GM23248 (cell line): ENCODE measurements at regions not wholly inside any gene's neighbourhood (a gene's known extent, or its start where the extent isn't known, plus 50 kb on each side); places are given as distances from the start of the nearest gene placed in this dataset.
A peak's percentile ranks its signal among the peaks of the same experiment; 100 is the strongest.

ENCODE experiments used
- DNase-seq: peaks from one replicate; pipeline ENCODE4 v3.0.0-alpha.2; 2015
- H2AFZ ChIP-seq: fragments of 200-600 bp; sonication (generic); 2 replicates; pipeline ENCODE4 v1.6.1; 2016; ENCODE audit warnings: antibody characterized with exemption
- H3F3A ChIP-seq: fragments of 200-600 bp; sonication (generic); 2 replicates; pipeline ENCODE4 v1.6.1; 2016; ENCODE audit warnings: mild to moderate bottlenecking, antibody characterized with exemption, mixed run types; ENCODE audit not compliant: insufficient read depth
- H3K27ac ChIP-seq: fragments of 200-600 bp; sonication (generic); 2 replicates; pipeline ENCODE4 v1.5.1; 2016; ENCODE audit warnings: mild to moderate bottlenecking
- H3K27me3 ChIP-seq: fragments of 200-600 bp; sonication (generic); replicated peaks from 2 replicates; pipeline ENCODE4 v1.6.1; 2016; ENCODE audit warnings: mild to moderate bottlenecking; ENCODE audit not compliant: insufficient read depth
- H3K36me3 ChIP-seq: fragments of 200-600 bp; sonication (generic); 2 replicates; pipeline ENCODE4 v1.6.1; 2016; ENCODE audit warnings: low read depth, mild to moderate bottlenecking
- H3K4me1 ChIP-seq: fragments of 200-600 bp; sonication (generic); 2 replicates; pipeline ENCODE4 v1.6.1; 2016; ENCODE audit warnings: mild to moderate bottlenecking; ENCODE audit not compliant: insufficient read depth
- H3K4me2 ChIP-seq: fragments of 200-600 bp; sonication (generic); one replicate; pipeline ENCODE4 v1.6.1; 2016; ENCODE audit warnings: mild to moderate bottlenecking; ENCODE audit not compliant: unreplicated experiment
- H3K4me3 ChIP-seq: fragments of 200-600 bp; sonication (generic); 2 replicates; pipeline ENCODE4 v1.5.1; 2016; ENCODE audit warnings: mild to moderate bottlenecking
- H3K79me2 ChIP-seq: fragments of 200-600 bp; sonication (generic); 2 replicates; pipeline ENCODE4 v1.6.1; 2016; ENCODE audit warnings: mild to moderate bottlenecking; ENCODE audit not compliant: insufficient read depth
- H3K9ac ChIP-seq: fragments of 200-600 bp; sonication (generic); 2 replicates; pipeline ENCODE4 v1.6.1; 2016; ENCODE audit warnings: mild to moderate bottlenecking
- H3K9me2 ChIP-seq: fragments of 200-600 bp; sonication (generic); 2 replicates; pipeline ENCODE4 v1.6.1; 2016; ENCODE audit warnings: mixed run types, mild to moderate bottlenecking, moderate library complexity; ENCODE audit not compliant: insufficient read depth
- H3K9me3 ChIP-seq: fragments of 200-600 bp; sonication (generic); one replicate; pipeline ENCODE4 v1.6.1; 2017; ENCODE audit warnings: low read depth
- H4K20me1 ChIP-seq: fragments of 200-600 bp; sonication (generic); 2 replicates; pipeline ENCODE4 v1.6.0; 2016; ENCODE audit not compliant: insufficient read depth
- EZH2 ChIP-seq: fragments of 200-600 bp; sonication (generic); IDR thresholded peaks from 2 replicates; pipeline ENCODE4 v1.6.1; 2018; ENCODE audit warnings: antibody characterized with exemption, mild to moderate bottlenecking; ENCODE audit not compliant: insufficient read depth, poor library complexity, severe bottlenecking
- EZH2phosphoT487 ChIP-seq: fragments of 200-600 bp; sonication (generic); IDR thresholded peaks from 2 replicates; pipeline ENCODE4 v1.6.1; 2018; ENCODE audit warnings: antibody characterized with exemption, moderate library complexity, mild to moderate bottlenecking, low read depth; ENCODE audit not compliant: insufficient read depth
- WGBS, 2 experiments: methylation state at CpG; one replicate each; pipeline ENCODE4 v1.1.6; 2015 to 2017; ENCODE audit warnings: low lambda C conversion rate in 2 of 2, low coverage in 1 of 2; ENCODE audit errors: missing lambda C conversion rate in 2 of 2; 5-methylcytosine and 5-hydroxymethylcytosine counted together
- in situ Hi-C: fragments of 300-500 bp; cut with MboI; formaldehyde crosslinking; loops from 2 replicates; pipeline ENCODE4 v1.15.0; 2020

- Histone ChIP-seq H3K36me3 (no peaks in the 10 kb centered on the region), H3K4me1 (peaks cover 3% of the 10 kb centered on the region), H3K9me3 (no peaks in the 10 kb centered on the region), H4K20me1 (no peaks in the 10 kb centered on the region), H3F3A (peaks cover 6% of the 10 kb centered on the region; the same call in 1 of the 2 replicates), H2AFZ (no peak overlapping the region), H3K4me3 (no peak overlapping the region), H3K9me2 (no peaks in the 10 kb centered on the region), H3K27ac (no peak overlapping the region), H3K4me2 (no peak overlapping the region), H3K9ac (no peak overlapping the region), H3K27me3 (no peaks in the 10 kb centered on the region), H3K79me2 (no peaks in the 10 kb centered on the region)
- in situ Hi-C loops, result no loop called here
- WGBS, 2 experiments, result 56 to 59% methylated on average over 9 of the region's 9 CpGs
- no peak for TF ChIP-seq EZH2phosphoT487
- DNase-seq, result peak; percentile 27
These were observed 120.9 kb upstream of the KCTD7 start for GRCh38 chr7:66507764-66508296.

GRCh38 chr7:66508431-66508830, 120.2 kb upstream of the KCTD7 start:
- Histone ChIP-seq H3K9ac (no peak overlapping the region), H3K27ac (no peak overlapping the region), H3F3A (peaks cover 6% of the 10 kb centered on the region; the same call in 1 of the 2 replicates), H3K36me3 (no peaks in the 10 kb centered on the region), H3K4me2 (no peak overlapping the region), H3K4me3 (no peak overlapping the region), H3K9me3 (no peaks in the 10 kb centered on the region), H3K79me2 (no peaks in the 10 kb centered on the region), H3K4me1 (peaks cover 3% of the 10 kb centered on the region), H4K20me1 (no peaks in the 10 kb centered on the region), H3K27me3 (no peaks in the 10 kb centered on the region), H3K9me2 (no peaks in the 10 kb centered on the region), H2AFZ (no peak overlapping the region)
- in situ Hi-C loops, result no loop called here
- no peak for DNase-seq
- no peak for TF ChIP-seq EZH2
- no peak for TF ChIP-seq EZH2phosphoT487

- Histone ChIP-seq H3K4me1 (no peaks in the 10 kb centered on the region), H3K4me3 (no peak overlapping the region), H3K4me2 (no peak overlapping the region), H3K9me2 (no peaks in the 10 kb centered on the region), H3K27me3 (no peaks in the 10 kb centered on the region), H3K9ac (no peak overlapping the region), H3K27ac (no peak overlapping the region), H3F3A (no peaks in the 10 kb centered on the region; the same call in 1 of the 2 replicates), H4K20me1 (no peaks in the 10 kb centered on the region), H3K36me3 (no peaks in the 10 kb centered on the region), H3K79me2 (no peaks in the 10 kb centered on the region), H2AFZ (no peak overlapping the region), H3K9me3 (no peaks in the 10 kb centered on the region)
- DNase-seq, result no peak
- WGBS, 2 experiments, result 58 to 60% methylated on average over 9 of the region's 9 CpGs
- TF ChIP-seq EZH2phosphoT487, result no peak
- in situ Hi-C loops, result no loop called here
These were observed 114.6 kb upstream of the KCTD7 start for GRCh38 chr7:66514050-66514449.

- no peak overlapping the region for H3K9ac ChIP-seq
- no peaks in the 10 kb centered on the region for H3K27me3 ChIP-seq
- no peaks in the 10 kb centered on the region for H3K9me3 ChIP-seq
- in situ Hi-C loops, result no loop called here
- H3K36me3 ChIP-seq, result no peaks in the 10 kb centered on the region
- H3K27ac ChIP-seq, result no peak overlapping the region
- no peaks in the 10 kb centered on the region for H3K9me2 ChIP-seq
- no peaks in the 10 kb centered on the region for H4K20me1 ChIP-seq
- no peaks in the 10 kb centered on the region; the same call in 1 of the 2 replicates for H3F3A ChIP-seq
- H3K4me2 ChIP-seq, result no peak overlapping the region
- no peak overlapping the region for H3K4me3 ChIP-seq
- H2AFZ ChIP-seq, result no peak overlapping the region
- WGBS, 2 experiments, result 73 to 75% methylated on average over 7 of the region's 7 CpGs
- H3K4me1 ChIP-seq, result no peaks in the 10 kb centered on the region
- no peak for TF ChIP-seq EZH2
- DNase-seq, result peak; percentile 36
- H3K79me2 ChIP-seq, result no peaks in the 10 kb centered on the region
These were observed 111.3 kb upstream of the KCTD7 start for GRCh38 chr7:66517212-66517909.

GRCh38 chr7:66518151-66518691, 110.5 kb upstream of the KCTD7 start:
- in situ Hi-C loops, result no loop called here
- H3K27me3 ChIP-seq, result no peaks in the 10 kb centered on the region
- H3K27ac ChIP-seq, result no peak overlapping the region
- no peaks in the 10 kb centered on the region for H3K79me2 ChIP-seq
- TF ChIP-seq EZH2phosphoT487, result no peak
- no peak for TF ChIP-seq EZH2
- H3K4me1 ChIP-seq, result no peaks in the 10 kb centered on the region
- no peak overlapping the region for H3K9ac ChIP-seq
- no peaks in the 10 kb centered on the region for H3K9me3 ChIP-seq
- H3K9me2 ChIP-seq, result no peaks in the 10 kb centered on the region
- 67% methylated on average over 11 to 14 of the region's 14 CpGs for WGBS, 2 experiments
- no peaks in the 10 kb centered on the region for H4K20me1 ChIP-seq
- no peaks in the 10 kb centered on the region; the same call in 1 of the 2 replicates for H3F3A ChIP-seq
- no peaks in the 10 kb centered on the region for H3K36me3 ChIP-seq
- no peak for DNase-seq
- H3K4me2 ChIP-seq, result no peak overlapping the region
- no peak overlapping the region for H3K4me3 ChIP-seq
- no peak overlapping the region for H2AFZ ChIP-seq
